ENCODE measurements at regions not wholly inside any gene's neighbourhood (a gene's known extent, or its start where the extent isn't known, plus 50 kb on each side); places are given as distances from the start of the nearest gene placed in this dataset.

GRCh38 chr4:147244786-147245185 lies 236.1 kb upstream of the EDNRA start:
- Histone ChIP-seq H4K20me1 (replicated peaks in 1 of 2; ENCODE audit: control insufficient read depth in 1 of 2, insufficient read depth in 2 of 2, low read length in 2 of 2) (no peaks in the 10 kb centered on the region), H2AK5ac (ENCODE audit: low read depth, low read length) (no peak overlapping the region), H3K23ac (ENCODE audit: insufficient read length) (no peak overlapping the region), H3K9ac (replicated peaks in 1 of 4; ENCODE audit: extremely low read depth in 1 of 4, low read depth in 3 of 4, low read length in 3 of 4) (no peak overlapping the region), H3K18ac (ENCODE audit: extremely low read depth, low read length) (no peak overlapping the region), H4K91ac (replicated peaks; ENCODE audit: insufficient read length, low read length) (no peak overlapping the region), H3K27ac (ENCODE audit: low read depth, low read length) (no peak overlapping the region), H2AFZ (ENCODE audit: low read length) (no peak overlapping the region), H3K9me3 (ENCODE audit: insufficient read depth in 2 of 2, low read depth in 1 of 2, low read length in 1 of 2) (no peaks in the 10 kb centered on the region), H3K4me1 (replicated peaks in 1 of 4; ENCODE audit: control insufficient read depth in 3 of 4, insufficient read depth in 4 of 4, low read length in 3 of 4) (peaks cover 0 to 4% (median 0%) of the 10 kb centered on the region in 4 experiments; a peak in 1 of 7 replicates), H2BK120ac (replicated peaks; ENCODE audit: low read depth, low read length) (no peak overlapping the region), H2BK15ac (ENCODE audit: low read length) (no peak overlapping the region), H4K8ac (ENCODE audit: extremely low read depth, insufficient read depth, low read length) (no peak overlapping the region), H3K4ac (replicated peaks; ENCODE audit: insufficient read length, low read depth, low read length) (no peak overlapping the region), H3K79me2 (ENCODE audit: control insufficient read depth in 1 of 2, insufficient read depth in 2 of 2, low read length in 2 of 2) (no peaks in the 10 kb centered on the region), H2BK20ac (ENCODE audit: low read length) (no peak overlapping the region), H3K23me2 (ENCODE audit: low read depth, low read length) (no peaks in the 10 kb centered on the region), H3K27me3 (replicated peaks in 1 of 4; ENCODE audit: control insufficient read depth in 3 of 4, extremely low read depth in 1 of 4, insufficient read depth in 3 of 4, low read length in 3 of 4) (no peaks in the 10 kb centered on the region), H3K14ac (ENCODE audit: insufficient read length) (no peak overlapping the region), H2BK5ac (ENCODE audit: low read depth, low read length) (no peak overlapping the region), H2BK12ac (ENCODE audit: low read depth, low read length) (no peak overlapping the region), H3K56ac (replicated peaks; ENCODE audit: insufficient read length, low read depth, low read length) (no peak overlapping the region), H3K79me1 (ENCODE audit: low read depth, low read length) (no peaks in the 10 kb centered on the region), H4K5ac (ENCODE audit: insufficient read length, low read depth, low read length) (no peak overlapping the region), H3K4me3 (ENCODE audit: extremely low read depth in 1 of 4, insufficient read depth in 2 of 4, low read depth in 3 of 4, low read length in 4 of 4) (no peak overlapping the region), H3K4me2 (ENCODE audit: insufficient read depth in 1 of 2, low read depth in 2 of 2, low read length in 2 of 2) (no peak overlapping the region), H3K36me3 (ENCODE audit: control insufficient read depth in 2 of 4, insufficient read depth in 4 of 4, low read length in 3 of 4) (no peaks in the 10 kb centered on the region)
- DNase-seq (ENCODE audit: low read depth in 1 of 2, low spot score in 2 of 2) (no peak), FAIRE-seq (no peak)
- WGBS, 2 experiments (ENCODE audit: extremely low coverage in 1 of 2, insufficient coverage in 1 of 2, insufficient read length in 1 of 2, insufficient replicate concordance in 2 of 2, low coverage in 1 of 2, low lambda C conversion rate in 2 of 2, missing lambda C conversion rate in 1 of 2): 4% methylated on average over 1 of the region's 1 CpG; no CpG with 5 or more reads in 1 of the 2 experiments
- TF ChIP-seq, protein P1, sequence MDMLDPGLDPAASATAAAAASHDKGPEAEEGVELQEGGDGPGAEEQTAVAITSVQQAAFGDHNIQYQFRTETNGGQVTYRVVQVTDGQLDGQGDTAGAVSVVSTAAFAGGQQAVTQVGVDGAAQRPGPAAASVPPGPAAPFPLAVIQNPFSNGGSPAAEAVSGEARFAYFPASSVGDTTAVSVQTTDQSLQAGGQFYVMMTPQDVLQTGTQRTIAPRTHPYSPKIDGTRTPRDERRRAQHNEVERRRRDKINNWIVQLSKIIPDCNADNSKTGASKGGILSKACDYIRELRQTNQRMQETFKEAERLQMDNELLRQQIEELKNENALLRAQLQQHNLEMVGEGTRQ (IDR thresholded peaks at IDR 0.05; ENCODE audit: low read length): no peak
- ChIA-PET CTCF (ENCODE audit: partially characterized antibody) (interaction anchor here (1.0 kb wide), 1 partner anchor 345 kb away, joined by 3 read pairs; no protein-coding TSS in a partner anchor), POLR2A (ENCODE audit: partially characterized antibody) (no interaction called here)
